ENCODE measurements at regions not wholly inside any gene's neighbourhood (a gene's known extent, or its start where the extent isn't known, plus 50 kb on each side); places are given as distances from the start of the nearest gene placed in this dataset.

DNA sequence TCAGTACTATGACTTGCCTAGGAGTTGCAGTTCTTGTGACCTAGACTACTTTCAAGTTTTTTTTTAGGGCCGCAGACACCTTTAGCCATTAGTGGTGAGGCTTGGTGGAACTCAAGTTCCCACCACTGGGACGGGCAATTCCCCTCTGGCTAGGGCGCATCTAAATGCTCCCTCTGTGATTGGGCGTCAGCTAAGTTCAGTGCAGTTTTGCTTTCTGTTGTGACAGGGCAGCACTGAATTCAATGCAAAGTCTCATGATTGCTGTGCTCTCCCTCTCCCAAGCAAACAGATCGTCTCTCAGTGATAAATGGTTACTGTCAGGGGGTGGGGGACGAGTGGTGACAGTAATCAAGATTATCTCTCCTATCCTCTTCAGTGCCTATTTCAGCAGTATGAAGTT is 52.7 kb upstream of the FRMPD3 start:
- no peak for TF ChIP-seq SUZ12 (IDR thresholded peaks at IDR 0.05; ENCODE audit: extremely low read depth, insufficient read depth, insufficient read length)
- no peak for TF ChIP-seq ZNF274 (IDR thresholded peaks at IDR 0.05; ENCODE audit: low read depth, low read length)

All from NT2/D1 (cell line).